ENCODE measurements at regions not wholly inside any gene's neighbourhood (a gene's known extent, or its start where the extent isn't known, plus 50 kb on each side); places are given as distances from the start of the nearest gene placed in this dataset.
A peak's percentile ranks its signal among the peaks of the same experiment; 100 is the strongest.
"Not testable (repeated sequence)": the region's sequence is repeated elsewhere in the genome, so short reads cannot be mapped to it uniquely, and the experiment has no call there.

DNA sequence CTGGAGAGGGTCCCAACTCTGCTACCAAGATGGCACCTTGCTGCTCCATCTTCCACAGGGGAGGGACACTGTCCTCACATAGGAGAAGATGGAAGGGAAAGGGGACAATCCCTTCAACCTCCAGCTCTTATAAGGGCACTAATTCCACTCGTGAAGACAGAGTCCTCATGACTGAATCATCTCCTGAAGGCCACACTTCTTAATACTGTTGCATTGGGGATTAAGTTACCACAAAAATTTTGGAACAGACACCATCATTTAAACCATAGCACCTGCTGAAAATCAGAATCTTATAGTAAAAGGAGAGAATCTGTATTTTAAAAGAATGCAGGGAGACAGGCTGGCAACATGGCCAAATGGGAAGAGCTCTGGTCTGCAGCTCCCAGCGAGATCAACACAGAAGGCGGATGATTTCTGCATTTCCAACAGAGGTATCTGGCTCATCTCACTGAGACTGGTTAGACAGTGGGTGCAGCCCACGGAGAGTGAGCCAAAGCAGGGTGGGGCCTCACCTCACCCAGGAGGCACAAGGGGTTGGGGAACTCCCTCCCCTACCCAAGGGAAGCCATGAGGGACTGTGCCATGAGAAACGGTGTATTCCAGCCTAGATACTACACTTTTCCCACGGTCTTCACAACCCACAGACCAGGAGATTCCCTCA lies 69.4 kb upstream of the LIPC start:
- DNase-seq (no peak), ATAC-seq (no peak)
- TF ChIP-seq, protein P1, sequence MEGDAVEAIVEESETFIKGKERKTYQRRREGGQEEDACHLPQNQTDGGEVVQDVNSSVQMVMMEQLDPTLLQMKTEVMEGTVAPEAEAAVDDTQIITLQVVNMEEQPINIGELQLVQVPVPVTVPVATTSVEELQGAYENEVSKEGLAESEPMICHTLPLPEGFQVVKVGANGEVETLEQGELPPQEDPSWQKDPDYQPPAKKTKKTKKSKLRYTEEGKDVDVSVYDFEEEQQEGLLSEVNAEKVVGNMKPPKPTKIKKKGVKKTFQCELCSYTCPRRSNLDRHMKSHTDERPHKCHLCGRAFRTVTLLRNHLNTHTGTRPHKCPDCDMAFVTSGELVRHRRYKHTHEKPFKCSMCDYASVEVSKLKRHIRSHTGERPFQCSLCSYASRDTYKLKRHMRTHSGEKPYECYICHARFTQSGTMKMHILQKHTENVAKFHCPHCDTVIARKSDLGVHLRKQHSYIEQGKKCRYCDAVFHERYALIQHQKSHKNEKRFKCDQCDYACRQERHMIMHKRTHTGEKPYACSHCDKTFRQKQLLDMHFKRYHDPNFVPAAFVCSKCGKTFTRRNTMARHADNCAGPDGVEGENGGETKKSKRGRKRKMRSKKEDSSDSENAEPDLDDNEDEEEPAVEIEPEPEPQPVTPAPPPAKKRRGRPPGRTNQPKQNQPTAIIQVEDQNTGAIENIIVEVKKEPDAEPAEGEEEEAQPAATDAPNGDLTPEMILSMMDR (IDR thresholded peaks at IDR 0.05): no peak
- TF ChIP-seq POLR2A (IDR thresholded peaks at IDR 0.05): no peak
- H3K27ac ChIP-seq: no peak overlapping the region
- no peaks in the 10 kb centered on the region for H3K36me3 ChIP-seq
- intact Hi-C loops (cut with DNase I): no loop called here
- H3K4me1 ChIP-seq: no peaks in the 10 kb centered on the region
- no peaks in the 10 kb centered on the region for H3K27me3 ChIP-seq
- no peak overlapping the region for H3K4me3 ChIP-seq
- WGBS (ENCODE audit: insufficient coverage, low coverage, low lambda C conversion rate, missing lambda C conversion rate): 84% methylated on average over 3 of the region's 6 CpGs
- H3K9me3 ChIP-seq: no peaks in the 10 kb centered on the region

DNA sequence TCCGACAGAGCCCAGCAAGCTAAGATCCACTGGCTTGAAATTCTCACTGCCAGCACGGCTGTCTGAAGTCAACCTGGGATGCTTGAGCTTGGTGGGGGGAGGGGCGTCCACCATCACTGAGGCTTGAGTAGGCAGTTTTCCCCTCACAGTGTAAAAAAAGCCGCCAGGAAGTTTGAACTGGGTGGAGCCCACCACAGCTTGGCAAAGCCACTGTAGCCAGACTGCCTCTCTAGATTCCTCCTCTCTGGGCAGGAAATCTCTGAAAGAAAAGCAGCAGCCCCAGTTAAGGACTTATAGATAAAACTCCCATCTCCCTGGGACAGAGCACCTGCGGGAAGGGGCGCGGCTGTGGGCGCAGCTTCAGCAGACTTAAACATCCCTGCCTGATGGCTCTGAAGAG lies 68.7 kb upstream of the LIPC start:
- ATAC-seq; H3K36me3 ChIP-seq; H3K4me1 ChIP-seq; H3K4me3 ChIP-seq; H3K9me3 ChIP-seq; DNase-seq; H3K27me3 ChIP-seq; H3K27ac ChIP-seq; intact Hi-C loops (cut with DNase I): not testable (repeated sequence)
- WGBS (ENCODE audit: insufficient coverage, low coverage, low lambda C conversion rate, missing lambda C conversion rate): 30% methylated on average over 2 of the region's 8 CpGs

DNA sequence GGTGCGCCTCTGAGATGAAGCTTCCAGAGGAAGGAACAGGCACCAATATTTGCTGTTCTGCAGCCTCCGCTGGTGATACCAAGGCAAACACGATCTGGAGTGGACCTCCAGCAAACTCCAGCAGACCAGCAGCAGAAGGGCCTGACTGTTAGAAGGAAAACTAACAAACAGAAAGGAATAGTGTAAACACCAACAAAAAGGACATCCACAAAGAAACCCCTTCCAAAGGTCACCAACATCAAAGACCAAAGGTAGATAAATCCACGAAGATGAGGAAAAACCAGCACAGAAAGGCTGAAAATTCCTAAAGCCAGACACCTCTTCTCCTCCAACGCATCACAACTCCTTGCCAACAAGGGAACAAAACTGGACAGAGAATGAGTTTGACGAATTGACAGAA lies 68.1 kb upstream of the LIPC start:
- H3K36me3 ChIP-seq; H3K4me3 ChIP-seq; DNase-seq; H3K27me3 ChIP-seq; H3K27ac ChIP-seq; intact Hi-C loops (cut with DNase I); H3K4me1 ChIP-seq; ATAC-seq; H3K9me3 ChIP-seq: not testable (repeated sequence)
- WGBS (ENCODE audit: insufficient coverage, low coverage, low lambda C conversion rate, missing lambda C conversion rate): 76% methylated on average over 6 of the region's 6 CpGs

DNA sequence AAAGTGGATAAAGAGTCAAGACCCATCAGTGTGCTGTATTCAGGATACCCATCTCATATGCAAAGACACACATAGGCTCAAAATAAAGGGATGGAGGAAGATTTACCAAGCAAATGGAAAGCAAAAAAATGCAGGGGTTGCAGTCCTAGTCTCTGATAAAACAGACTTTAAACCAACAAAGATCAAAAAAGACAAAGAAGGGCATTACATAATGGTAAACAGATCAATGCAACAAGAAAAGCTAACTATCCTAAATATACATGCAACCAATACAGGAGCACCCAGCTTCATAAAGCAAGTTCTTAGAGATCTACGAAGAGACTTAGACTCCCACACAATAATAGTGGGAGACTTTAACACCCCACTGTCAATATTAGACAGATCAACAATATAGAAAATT lies 66.7 kb upstream of the LIPC start:
- H3K9me3 ChIP-seq; DNase-seq; H3K27ac ChIP-seq; intact Hi-C loops (cut with DNase I); ATAC-seq; H3K4me3 ChIP-seq; H3K4me1 ChIP-seq; H3K36me3 ChIP-seq; H3K27me3 ChIP-seq: not testable (repeated sequence)
- 88% methylated on average over 1 of the region's 1 CpG for WGBS (ENCODE audit: insufficient coverage, low coverage, low lambda C conversion rate, missing lambda C conversion rate)

DNA sequence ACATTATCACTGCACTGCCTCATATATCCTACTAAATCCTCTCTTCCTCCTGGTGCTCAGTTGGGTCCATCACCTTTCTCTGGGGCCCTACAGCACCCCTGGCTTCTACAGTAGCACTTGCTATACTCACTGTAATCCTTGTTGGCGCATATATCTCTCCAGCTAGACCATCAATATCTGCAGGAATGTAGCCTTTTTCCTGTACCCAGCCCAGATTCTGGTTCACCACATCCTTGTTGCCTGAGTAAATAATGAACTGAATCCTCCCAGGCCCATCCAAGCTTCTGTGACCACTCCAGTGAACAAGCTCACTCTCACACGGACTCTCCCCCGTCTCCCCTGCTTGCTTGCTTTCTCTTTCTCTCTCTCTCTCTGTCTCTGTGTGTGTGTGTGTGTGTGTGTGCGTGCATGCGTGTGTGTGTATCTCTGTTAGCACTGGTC lies 62.5 kb upstream of the LIPC start:
- no peak for TF ChIP-seq POLR2A (IDR thresholded peaks at IDR 0.05)
- TF ChIP-seq, protein P1 (IDR thresholded peaks at IDR 0.05): no peak
- intact Hi-C loops (cut with DNase I): no loop called here
- Histone ChIP-seq H3K36me3 (no peaks in the 10 kb centered on the region), H3K27ac (no peak overlapping the region), H3K4me3 (peak overlapping the region in 1 of 3 donors; percentile 23), H3K27me3 (no peaks in the 10 kb centered on the region), H3K4me1 (peaks cover 0 to 8% (median 0%) of the 10 kb centered on the region in 4 donors), H3K9me3 (no peaks in the 10 kb centered on the region)
- DNase-seq: no peak
- peak; percentile 79 to 94 (median 90) for ATAC-seq
- 32% methylated on average over 5 of the region's 5 CpGs for WGBS (ENCODE audit: insufficient coverage, low coverage, low lambda C conversion rate, missing lambda C conversion rate)

DNA sequence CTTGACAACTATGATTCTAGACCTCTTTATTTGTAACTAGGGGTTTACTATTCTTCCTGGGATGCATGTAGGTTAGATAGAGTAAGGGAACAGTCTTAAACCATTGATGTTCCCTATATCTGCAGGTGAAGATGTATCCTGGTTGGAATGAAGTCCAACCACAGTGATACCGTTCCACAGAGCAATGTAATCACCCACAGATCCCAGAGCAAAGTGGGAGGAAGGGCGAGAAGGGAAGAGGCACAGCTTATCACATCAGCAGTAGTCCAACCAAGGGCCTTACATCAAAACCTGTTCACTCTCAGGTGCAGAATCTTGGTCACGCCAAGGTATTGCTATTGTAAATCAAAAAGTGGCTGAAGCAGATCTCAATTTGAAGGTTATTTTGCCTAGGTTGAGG lies 61.8 kb upstream of the LIPC start:
- DNase-seq (no peak), ATAC-seq (peak in 1 of 4 donors; percentile 16)
- no peak overlapping the region for H3K4me3 ChIP-seq
- no peaks in the 10 kb centered on the region for H3K27me3 ChIP-seq
- 64% methylated on average over 3 of the region's 3 CpGs for WGBS (ENCODE audit: insufficient coverage, low coverage, low lambda C conversion rate, missing lambda C conversion rate)
- TF ChIP-seq, protein P1 (IDR thresholded peaks at IDR 0.05): no peak
- H3K9me3 ChIP-seq: no peaks in the 10 kb centered on the region
- H3K36me3 ChIP-seq: no peaks in the 10 kb centered on the region
- peaks cover 0 to 8% (median 0%) of the 10 kb centered on the region in 4 donors for H3K4me1 ChIP-seq
- intact Hi-C loops (cut with DNase I): no loop called here
- no peak overlapping the region for H3K27ac ChIP-seq
